Panc1 (cell line): ENCODE measurements at regions not wholly inside any gene's neighbourhood (a gene's known extent, or its start where the extent isn't known, plus 50 kb on each side); places are given as distances from the start of the nearest gene placed in this dataset.

Source experiments
- ATAC-seq: fragments of 200-7000 bp; cut with Tn5 transposase; 2 replicates; pipeline ENCODE4 v1.9.1; 2020; ENCODE audit warnings: mild to moderate bottlenecking, moderate library complexity
- BruUV-seq: library from RNA; stranded (reverse); fragments of 400-500 nt; replicated peaks from 2 replicates; lab custom pipeline; 2021; lab: Mats Ljungman, UMichigan
- CTCF ChIA-PET: fragments of 300-600 bp; sonication (Branson Sonifier 250); formaldehyde crosslinking; loops from one replicate; lab custom pipeline; 2022; ENCODE audit warnings: antibody characterized with exemption; lab: Charles Lee
- POLR2A ChIA-PET: fragments of 300-600 bp; sonication (Branson Sonifier 250); formaldehyde crosslinking; loops from one replicate; lab custom pipeline; 2022; ENCODE audit warnings: antibody characterized with exemption; lab: Charles Lee
- DNase-seq: peaks from one replicate; pipeline ENCODE4 v3.0.0-alpha.2; 2010; ENCODE audit warnings: low read depth, low spot score
- H3K27ac ChIP-seq: 2 replicates; pipeline ENCODE4 v1.5.1; 2011; ENCODE audit warnings: mild to moderate bottlenecking, low read length, inconsistent platforms
- H3K27me3 ChIP-seq: fragments of 200-500 bp; sonication (Bioruptor generic); 2 replicates; pipeline ENCODE4 v1.6.0; 2014; ENCODE audit warnings: low read length, inconsistent platforms; ENCODE audit not compliant: control insufficient read depth, insufficient read depth
- H3K36me3 ChIP-seq: fragments of 200-500 bp; sonication (Bioruptor generic); 2 replicates; pipeline ENCODE4 v1.5.1; 2014; ENCODE audit warnings: inconsistent platforms, mild to moderate bottlenecking, low read length, moderate library complexity; ENCODE audit not compliant: control insufficient read depth, insufficient read depth
- H3K4me1 ChIP-seq: 2 replicates; pipeline ENCODE4 v1.5.1; 2011; ENCODE audit warnings: inconsistent platforms, mild to moderate bottlenecking, low read length, moderate library complexity; ENCODE audit not compliant: control insufficient read depth, insufficient read depth
- H3K4me3 ChIP-seq, 2 experiments: 2 replicates each; pipeline ENCODE4 v1.5.1; 2011 to 2012; ENCODE audit warnings: low read depth in 2 of 2, low read length in 2 of 2, mild to moderate bottlenecking in 2 of 2, inconsistent platforms in 1 of 2, moderate library complexity in 1 of 2
- H3K9me3 ChIP-seq: fragments of 200-500 bp; sonication (Bioruptor generic); 2 replicates; pipeline ENCODE4 v1.5.1; 2014; ENCODE audit warnings: low read depth, mild to moderate bottlenecking, inconsistent platforms, low read length, moderate library complexity; ENCODE audit not compliant: control insufficient read depth, insufficient read depth
- CTCF ChIP-seq: fragments of 450-650 bp; IDR thresholded peaks from 2 replicates; pipeline ENCODE4 v1.5.1; 2017; ENCODE audit warnings: mild to moderate bottlenecking
- POLR2AphosphoS5 ChIP-seq: IDR thresholded peaks from 2 replicates; pipeline ENCODE4 v1.6.1; 2012; ENCODE audit warnings: mild to moderate bottlenecking, low read depth, low read length, moderate library complexity
- REST ChIP-seq, 2 experiments: IDR thresholded peaks; 2 replicates each; pipeline ENCODE4 v1.6.1; 2011 to 2012; ENCODE audit warnings: low read depth in 2 of 2, control low read depth in 1 of 2, low read length in 1 of 2, mild to moderate bottlenecking in 1 of 2, moderate library complexity in 1 of 2; ENCODE audit not compliant: insufficient read depth in 1 of 2
- SIN3A ChIP-seq: IDR thresholded peaks from 2 replicates; pipeline ENCODE4 v1.6.1; 2012; ENCODE audit warnings: low read depth, mild to moderate bottlenecking, low read length, moderate library complexity, borderline replicate concordance; ENCODE audit not compliant: insufficient read depth
- TCF7L2 ChIP-seq: IDR thresholded peaks from 2 replicates; pipeline ENCODE4 v1.6.1; 2011; ENCODE audit warnings: mild to moderate bottlenecking, low read depth, low read length, inconsistent platforms
- in situ Hi-C: cut with HindIII; loops from 2 replicates; pipeline ENCODE4 v1.10.0; 2016; ENCODE audit warnings: low sequenced_read_pairs, low pct_unique_long_range_greater_than_20kb
- intact Hi-C: fragments of 100-400 bp; cut with micrococcal nuclease; formaldehyde crosslinking; loops from one replicate; pipeline ENCODE4 v1.10.0; 2022; ENCODE audit not compliant: unreplicated experiment

GRCh38 chr11:122271137-122271536, 155.1 kb upstream of the BLID start:
- POLR2A ChIA-PET = no interaction called here
- no peaks in the 10 kb centered on the region for H3K36me3 ChIP-seq
- CTCF ChIA-PET = no interaction called here

GRCh38 chr11:122270535-122270934, 154.5 kb upstream of the BLID start:
- Histone ChIP-seq H3K27ac (no peak overlapping the region), H3K9me3 (no peaks in the 10 kb centered on the region), H3K4me1 (no peaks in the 10 kb centered on the region), H3K4me3 (no peak overlapping the region), H3K27me3 (peaks cover 8% of the 10 kb centered on the region; the same call in 1 of the 2 replicates), H3K36me3 (no peaks in the 10 kb centered on the region)
- intact Hi-C loops = no loop called here
- ChIA-PET CTCF (no interaction called here), POLR2A (interaction anchor here (0.7 kb wide), 1 partner anchor 53 kb away, joined by 3 read pairs; no protein-coding TSS in a partner anchor)
- TF ChIP-seq CTCF = no peak
- no peak for TF ChIP-seq SIN3A
- no peak for TF ChIP-seq TCF7L2
- TF ChIP-seq POLR2AphosphoS5 = no peak
- TF ChIP-seq REST (IDR thresholded peaks at IDR 0.05; ENCODE audit: insufficient read depth in 1 of 2, low read depth in 2 of 2, low read length in 1 of 2) = no peak
- in situ Hi-C loops = no loop called here
- ATAC-seq (no peak), DNase-seq (no peak)
- no TSS peak for BruUV-seq

More at GRCh38 chr11:122271137-122271536, 155.1 kb upstream of the BLID start:
- Histone ChIP-seq H3K4me3 (no peak overlapping the region), H3K27ac (no peak overlapping the region), H3K27me3 (peaks cover 7% of the 10 kb centered on the region; the same call in 1 of the 2 replicates), H3K4me1 (no peaks in the 10 kb centered on the region), H3K9me3 (no peaks in the 10 kb centered on the region)
- TF ChIP-seq REST (IDR thresholded peaks at IDR 0.05; ENCODE audit: insufficient read depth in 1 of 2, low read depth in 2 of 2, low read length in 1 of 2) = no peak
- TF ChIP-seq TCF7L2 = no peak
- TF ChIP-seq POLR2AphosphoS5 = no peak
- no peak for TF ChIP-seq CTCF
- TF ChIP-seq SIN3A = no peak
- intact Hi-C loops (no loop called here), in situ Hi-C loops (no loop called here)
- no TSS peak for BruUV-seq
- no peak for ATAC-seq
- DNase-seq = no peak
